HG03520 (cell line): ENCODE measurements at regions not wholly inside any gene's neighbourhood (a gene's known extent, or its start where the extent isn't known, plus 50 kb on each side); places are given as distances from the start of the nearest gene placed in this dataset.
"Not testable (repeated sequence)": the region's sequence is repeated elsewhere in the genome, so short reads cannot be mapped to it uniquely, and the experiment has no call there.

ENCODE experiments used
- ATAC-seq: cut with Tn5 transposase; IDR thresholded peaks from one replicate; pipeline ENCODE4 v1.9.1; 2021; ENCODE audit warnings: mild to moderate bottlenecking, moderate library complexity; ENCODE audit not compliant: unreplicated experiment

- no peak for ATAC-seq
These were observed 2567.1 kb downstream of the PCDH9 start for GRCh38 chr13:64662887-64663593.

- no peak for ATAC-seq
These were observed 2581.8 kb downstream of the PCDH9 start for GRCh38 chr13:64648293-64648692.

- no peak for ATAC-seq
These were observed 2587.1 kb downstream of the PCDH9 start for GRCh38 chr13:64643066-64643465.

GRCh38 chr13:64640002-64640401, 2590.1 kb downstream of the PCDH9 start:
- no peak for ATAC-seq

GRCh38 chr13:64639206-64639605, 2590.9 kb downstream of the PCDH9 start:
- no peak for ATAC-seq

GRCh38 chr13:64633948-64634347, 2596.2 kb downstream of the PCDH9 start:
- ATAC-seq, result no peak

GRCh38 chr13:64627654-64628053, 2602.5 kb downstream of the PCDH9 start:
- no peak for ATAC-seq

GRCh38 chr13:64626105-64626504, 2604.0 kb downstream of the PCDH9 start:
- ATAC-seq, result no peak

GRCh38 chr13:64617231-64617630, 2612.9 kb downstream of the PCDH9 start:
- ATAC-seq, result no peak

- no peak for ATAC-seq
These were observed 2638.2 kb downstream of the PCDH9 start for GRCh38 chr13:64591971-64592370.

- no peak for ATAC-seq
These were observed 2650.8 kb downstream of the PCDH9 start for GRCh38 chr13:64579331-64579730.

GRCh38 chr13:64568748-64569147, 2661.4 kb downstream of the PCDH9 start:
- ATAC-seq, result no peak

- not testable (repeated sequence) for ATAC-seq
These were observed 2672.1 kb downstream of the PCDH9 start for GRCh38 chr13:64558031-64558430.

GRCh38 chr13:64556376-64556775, 2673.8 kb downstream of the PCDH9 start:
- no peak for ATAC-seq

GRCh38 chr13:64553411-64554129, 2676.6 kb downstream of the PCDH9 start:
- no peak for ATAC-seq

GRCh38 chr13:64551755-64552154, 2678.4 kb downstream of the PCDH9 start:
- ATAC-seq, result no peak

GRCh38 chr13:64546371-64546770, 2683.8 kb downstream of the PCDH9 start:
- no peak for ATAC-seq

- no peak for ATAC-seq
These were observed 2689.2 kb downstream of the PCDH9 start for GRCh38 chr13:64540976-64541375.

- no peak for ATAC-seq
These were observed 2689.7 kb downstream of the PCDH9 start for GRCh38 chr13:64540468-64540867.

GRCh38 chr13:64538711-64539110, 2691.4 kb downstream of the PCDH9 start:
- no peak for ATAC-seq

GRCh38 chr13:64534302-64534701, 2695.8 kb downstream of the PCDH9 start:
- ATAC-seq, result no peak

- ATAC-seq, result no peak
These were observed 2698.7 kb downstream of the PCDH9 start for GRCh38 chr13:64531400-64531799.
